A673 (cell line): ENCODE measurements at regions not wholly inside any gene's neighbourhood (a gene's known extent, or its start where the extent isn't known, plus 50 kb on each side); places are given as distances from the start of the nearest gene placed in this dataset.

ENCODE experiments used
- BruUV-seq: library from RNA; stranded (reverse); fragments of 400-500 nt; replicated peaks from 2 replicates; lab custom pipeline; 2021; lab: Mats Ljungman, UMichigan
- CTCF ChIA-PET: fragments of 300-600 bp; sonication (Branson Sonifier 250); formaldehyde crosslinking; loops from one replicate; lab custom pipeline; 2022; ENCODE audit warnings: antibody characterized with exemption; lab: Charles Lee
- POLR2A ChIA-PET: fragments of 300-600 bp; sonication (Branson Sonifier 250); formaldehyde crosslinking; loops from one replicate; lab custom pipeline; 2022; ENCODE audit warnings: antibody characterized with exemption; ENCODE audit not compliant: low non-redundant PET; lab: Charles Lee
- DNase-seq: peaks from one replicate; pipeline ENCODE4 v3.0.0-alpha.2; 2015; ENCODE audit warnings: low spot score
- H3K27ac ChIP-seq: fragments of 200-600 bp; sonication (generic); 2 replicates; pipeline ENCODE4 v1.5.1; 2016; ENCODE audit warnings: mixed run types, low read depth, mild to moderate bottlenecking, mixed read lengths, antibody characterized with exemption, low read length; ENCODE audit not compliant: poor library complexity, severe bottlenecking
- H3K27me3 ChIP-seq: fragments of 200-600 bp; sonication (generic); replicated peaks from 2 replicates; pipeline ENCODE4 v1.6.1; 2017; ENCODE audit warnings: mixed run types, low read depth, mild to moderate bottlenecking, mixed read lengths, antibody characterized with exemption, low read length; ENCODE audit not compliant: insufficient read depth, poor library complexity
- H3K36me3 ChIP-seq: fragments of 200-600 bp; sonication (generic); 2 replicates; pipeline ENCODE4 v1.6.1; 2016; ENCODE audit warnings: mixed run types, mild to moderate bottlenecking, mixed read lengths, antibody characterized with exemption, low read length; ENCODE audit not compliant: insufficient read depth, poor library complexity, severe bottlenecking
- H3K4me1 ChIP-seq: fragments of 200-600 bp; sonication (generic); 2 replicates; pipeline ENCODE4 v1.6.1; 2017; ENCODE audit warnings: mixed run types, mild to moderate bottlenecking, mixed read lengths, antibody characterized with exemption, low read length; ENCODE audit not compliant: insufficient read depth, poor library complexity, severe bottlenecking
- H3K4me3 ChIP-seq: fragments of 200-600 bp; sonication (generic); 2 replicates; pipeline ENCODE4 v1.5.1; 2016; ENCODE audit warnings: low read depth, mixed run types, mild to moderate bottlenecking, mixed read lengths, low read length; ENCODE audit not compliant: poor library complexity, severe bottlenecking
- H3K9me3 ChIP-seq: fragments of 200-600 bp; sonication (generic); 2 replicates; pipeline ENCODE4 v1.6.1; 2016; ENCODE audit warnings: mixed run types, low read depth, mild to moderate bottlenecking, mixed read lengths, antibody characterized with exemption, low read length; ENCODE audit not compliant: poor library complexity, severe bottlenecking
- CTCF ChIP-seq: fragments of 300-800, 200-600 bp; sonication (generic); conservative IDR thresholded peaks from 2 replicates; pipeline ENCODE4 v1.5.1; 2017; ENCODE audit warnings: low read depth, mild to moderate bottlenecking, antibody characterized with exemption, low read length, moderate library complexity, mixed read lengths
- EZH2 ChIP-seq: fragments of 200-600 bp; sonication (generic); IDR thresholded peaks from 2 replicates; pipeline ENCODE4 v1.6.1; 2017; ENCODE audit warnings: borderline replicate concordance, low read depth, mild to moderate bottlenecking, mixed read lengths, antibody characterized with exemption, low read length; ENCODE audit not compliant: poor library complexity, severe bottlenecking
- intact Hi-C: fragments of 100-400 bp; cut with micrococcal nuclease; formaldehyde crosslinking; loops from one replicate; pipeline ENCODE4 v1.10.0; 2022; ENCODE audit not compliant: unreplicated experiment

- Histone ChIP-seq H3K27ac (no peak overlapping the region), H3K4me3 (no peak overlapping the region), H3K9me3 (peaks cover 7% of the 10 kb centered on the region), H3K27me3 (no peaks in the 10 kb centered on the region), H3K4me1 (no peaks in the 10 kb centered on the region), H3K36me3 (no peaks in the 10 kb centered on the region)
- ChIA-PET POLR2A (no interaction called here), CTCF (no interaction called here)
- TF ChIP-seq EZH2 (no peak), CTCF (no peak)
- intact Hi-C loops = no loop called here
- no TSS peak for BruUV-seq
- DNase-seq = no peak
Measured at GRCh38 chr7:80070391-80070790, 64.2 kb upstream of the GNAI1 start.

GRCh38 chr7:80066639-80067038, 68.0 kb upstream of the GNAI1 start:
- DNase-seq = no peak
- H3K36me3 ChIP-seq = no peaks in the 10 kb centered on the region
- H3K9me3 ChIP-seq = peaks cover 4% of the 10 kb centered on the region
- ChIA-PET POLR2A (no interaction called here), CTCF (no interaction called here)
- no TSS peak for BruUV-seq
- H3K4me1 ChIP-seq = no peaks in the 10 kb centered on the region
- H3K4me3 ChIP-seq = no peak overlapping the region
- no peaks in the 10 kb centered on the region for H3K27me3 ChIP-seq
- intact Hi-C loops = loop anchor here (5.0 kb wide), 1 partner anchor 591 kb away; no protein-coding TSS in a partner anchor
- TF ChIP-seq EZH2 (no peak), CTCF (no peak)
- no peak overlapping the region for H3K27ac ChIP-seq

- no peak overlapping the region for H3K4me3 ChIP-seq
- no peak for DNase-seq
- BruUV-seq = no TSS peak
- no peaks in the 10 kb centered on the region for H3K36me3 ChIP-seq
- no peaks in the 10 kb centered on the region for H3K4me1 ChIP-seq
- H3K27ac ChIP-seq = no peak overlapping the region
- TF ChIP-seq CTCF = no peak
- TF ChIP-seq EZH2 = no peak
- POLR2A ChIA-PET = no interaction called here
- H3K9me3 ChIP-seq = peaks cover 4% of the 10 kb centered on the region
- no peaks in the 10 kb centered on the region for H3K27me3 ChIP-seq
- intact Hi-C loops = loop anchor here (5.0 kb wide), 1 partner anchor 328 kb away; no protein-coding TSS in a partner anchor
- CTCF ChIA-PET = no interaction called here
Measured at GRCh38 chr7:80063834-80064233, 70.8 kb upstream of the GNAI1 start.
